ENCODE measurements at regions not wholly inside any gene's neighbourhood (a gene's known extent, or its start where the extent isn't known, plus 50 kb on each side); places are given as distances from the start of the nearest gene placed in this dataset.

DNA sequence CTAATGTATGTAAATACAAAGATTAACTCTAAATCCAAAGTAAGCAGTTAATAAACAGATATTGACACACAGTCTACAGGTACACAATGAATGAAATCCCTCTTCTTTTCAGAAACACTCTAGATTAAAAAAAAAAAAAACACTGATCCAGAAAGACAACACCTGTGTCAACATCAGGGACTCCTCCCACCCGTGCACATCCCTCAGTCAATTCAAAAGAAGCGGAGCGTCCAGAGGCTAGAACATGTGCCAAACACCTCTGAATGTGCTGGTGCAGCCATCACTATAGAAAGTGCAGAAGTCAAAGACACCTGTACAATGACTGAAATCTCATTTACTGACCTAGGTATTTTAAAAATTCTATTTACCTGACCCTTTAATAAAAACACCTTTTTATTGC, 622.6 kb upstream of the ID2 start:
- no peak for TF ChIP-seq NFIC (IDR thresholded peaks at IDR 0.05)
- no peak for TF ChIP-seq YY1 (IDR thresholded peaks at IDR 0.05; ENCODE audit: low read depth)
- TF ChIP-seq TAF1 (IDR thresholded peaks at IDR 0.05; ENCODE audit: low read depth), result no peak
- TF ChIP-seq, protein P1, sequence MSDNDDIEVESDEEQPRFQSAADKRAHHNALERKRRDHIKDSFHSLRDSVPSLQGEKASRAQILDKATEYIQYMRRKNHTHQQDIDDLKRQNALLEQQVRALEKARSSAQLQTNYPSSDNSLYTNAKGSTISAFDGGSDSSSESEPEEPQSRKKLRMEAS (IDR thresholded peaks at IDR 0.05), result no peak
- TF ChIP-seq EP300 (IDR thresholded peaks at IDR 0.05; ENCODE audit: borderline replicate concordance), result no peak
- TF ChIP-seq RAD21 (IDR thresholded peaks at IDR 0.05; ENCODE audit: low read depth), result no peak
- TF ChIP-seq ZBTB7A (IDR thresholded peaks at IDR 0.05; ENCODE audit: low read depth), result no peak
- no peak for TF ChIP-seq EGR1 (IDR thresholded peaks at IDR 0.05)
- no peak for TF ChIP-seq REST (IDR thresholded peaks at IDR 0.05; ENCODE audit: low read depth)
- no peak for TF ChIP-seq CREB1 (IDR thresholded peaks at IDR 0.05; ENCODE audit: low read depth)
- no peak for TF ChIP-seq TEAD4 (IDR thresholded peaks at IDR 0.05)
- TF ChIP-seq, protein P2, sequence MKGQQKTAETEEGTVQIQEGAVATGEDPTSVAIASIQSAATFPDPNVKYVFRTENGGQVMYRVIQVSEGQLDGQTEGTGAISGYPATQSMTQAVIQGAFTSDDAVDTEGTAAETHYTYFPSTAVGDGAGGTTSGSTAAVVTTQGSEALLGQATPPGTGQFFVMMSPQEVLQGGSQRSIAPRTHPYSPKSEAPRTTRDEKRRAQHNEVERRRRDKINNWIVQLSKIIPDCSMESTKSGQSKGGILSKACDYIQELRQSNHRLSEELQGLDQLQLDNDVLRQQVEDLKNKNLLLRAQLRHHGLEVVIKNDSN (IDR thresholded peaks at IDR 0.05), result no peak
